Fibroblast of lung (primary cell): ENCODE measurements at regions not wholly inside any gene's neighbourhood (a gene's known extent, or its start where the extent isn't known, plus 50 kb on each side); places are given as distances from the start of the nearest gene placed in this dataset.

Experiments
- DNase-seq, 2 donors: peaks; one replicate each; pipeline versions ENCODE4 v3.0.0 to v3.0.0-alpha.2; 2010; ENCODE audit warnings: low read depth in 2 of 2
- H2AFZ ChIP-seq: 2 replicates; pipeline ENCODE4 v1.5.1; 2012; ENCODE audit warnings: low read length, control low read depth, inconsistent platforms
- H3K27ac ChIP-seq: 2 replicates; pipeline ENCODE4 v1.5.1; 2011; ENCODE audit warnings: low read length, control low read depth; ENCODE audit not compliant: insufficient read depth
- H3K27me3 ChIP-seq: 2 replicates; pipeline ENCODE4 v1.5.1; 2011; ENCODE audit warnings: mild to moderate bottlenecking, low read length; ENCODE audit not compliant: control insufficient read depth, insufficient read depth
- H3K36me3 ChIP-seq: 2 replicates; pipeline ENCODE4 v1.5.1; 2011; ENCODE audit warnings: low read length; ENCODE audit not compliant: control insufficient read depth, insufficient read depth
- H3K4me1 ChIP-seq: 2 replicates; pipeline ENCODE4 v1.5.1; 2011; ENCODE audit warnings: low read length; ENCODE audit not compliant: control insufficient read depth, insufficient read depth; ENCODE audit errors: extremely low read depth
- H3K4me2 ChIP-seq: 2 replicates; pipeline ENCODE4 v1.5.1; 2011; ENCODE audit warnings: low read length, control low read depth; ENCODE audit not compliant: insufficient read depth; ENCODE audit errors: extremely low read depth
- H3K4me3 ChIP-seq, 4 experiments: fragments of 200-600 bp in 1 of 4; sonication (generic) in 1 of 4; replicated peaks in 1 of 4; 2 replicates each; pipeline ENCODE4 v1.5.1; 2011 to 2016; ENCODE audit warnings: low read length in 4 of 4, low read depth in 3 of 4, mild to moderate bottlenecking in 3 of 4, control low read depth in 2 of 4, inconsistent platforms in 1 of 4, mixed read lengths in 1 of 4; ENCODE audit not compliant: insufficient read depth in 1 of 4; ENCODE audit errors: control extremely low read depth in 1 of 4
- H3K79me2 ChIP-seq: 2 replicates; pipeline ENCODE4 v1.5.1; 2012; ENCODE audit warnings: mild to moderate bottlenecking, low read length, inconsistent platforms; ENCODE audit not compliant: control insufficient read depth, insufficient read depth
- H3K9ac ChIP-seq: 2 replicates; pipeline ENCODE4 v1.5.1; 2011; ENCODE audit warnings: mild to moderate bottlenecking, low read length, control low read depth; ENCODE audit not compliant: insufficient read depth
- H3K9me3 ChIP-seq: 2 replicates; pipeline ENCODE4 v1.5.1; 2012; ENCODE audit warnings: low read depth, low read length; ENCODE audit not compliant: control insufficient read depth, insufficient read depth
- H4K20me1 ChIP-seq: 2 replicates; pipeline ENCODE4 v1.5.1; 2011; ENCODE audit warnings: low read length; ENCODE audit not compliant: control insufficient read depth, insufficient read depth; ENCODE audit errors: extremely low read depth
- CTCF ChIP-seq, 2 donors: IDR thresholded peaks in 1 of 2; conservative IDR thresholded peaks in 1 of 2; 1 replicate in 1 of 2; 2 replicates in 1 of 2; pipeline ENCODE4 v1.5.1; 2011 to 2012; ENCODE audit warnings: low read length in 2 of 2, control low read depth in 1 of 2, inconsistent platforms in 1 of 2, low read depth in 1 of 2, mild to moderate bottlenecking in 1 of 2
- EZH2 ChIP-seq: IDR thresholded peaks from 2 replicates; pipeline ENCODE4 v1.5.1; 2012; ENCODE audit warnings: low read length, control low read depth, mild to moderate bottlenecking; ENCODE audit errors: missing control alignments

- Histone ChIP-seq H3K79me2 (no peaks in the 10 kb centered on the region), H3K4me1 (no peaks in the 10 kb centered on the region), H3K27me3 (no peaks in the 10 kb centered on the region), H3K9ac (no peak overlapping the region), H3K27ac (no peak overlapping the region), H3K36me3 (no peaks in the 10 kb centered on the region), H3K4me2 (no peak overlapping the region), H3K4me3 (no peak overlapping the region), H3K9me3 (no peaks in the 10 kb centered on the region), H4K20me1 (no peaks in the 10 kb centered on the region), H2AFZ (no peak overlapping the region)
- TF ChIP-seq EZH2: no peak
- TF ChIP-seq CTCF (conservative IDR thresholded peaks at IDR 0.05 in 1 of 2, IDR thresholded peaks at IDR 0.05 in 1 of 2; ENCODE audit: low read depth in 1 of 2, low read length in 2 of 2): no peak
- no peak for DNase-seq
Measured at GRCh38 chr6:137980777-137981176, 113.7 kb downstream of the TNFAIP3 start.

- Histone ChIP-seq H3K4me1 (no peaks in the 10 kb centered on the region), H3K9me3 (no peaks in the 10 kb centered on the region), H3K36me3 (no peaks in the 10 kb centered on the region), H4K20me1 (no peaks in the 10 kb centered on the region), H3K27me3 (no peaks in the 10 kb centered on the region), H3K9ac (no peak overlapping the region), H3K4me2 (no peak overlapping the region), H3K79me2 (no peaks in the 10 kb centered on the region), H3K27ac (no peak overlapping the region), H3K4me3 (no peak overlapping the region), H2AFZ (no peak overlapping the region)
- DNase-seq: no peak
- TF ChIP-seq CTCF (conservative IDR thresholded peaks at IDR 0.05 in 1 of 2, IDR thresholded peaks at IDR 0.05 in 1 of 2; ENCODE audit: low read depth in 1 of 2, low read length in 2 of 2) (no peak), EZH2 (no peak)
Measured at GRCh38 chr6:137981758-137982157, 114.7 kb downstream of the TNFAIP3 start.

GRCh38 chr6:137982418-137983189, 115.5 kb downstream of the TNFAIP3 start:
- no peak overlapping the region for H3K4me3 ChIP-seq
- no peak overlapping the region for H3K4me2 ChIP-seq
- no peaks in the 10 kb centered on the region for H3K27me3 ChIP-seq
- no peaks in the 10 kb centered on the region for H3K9me3 ChIP-seq
- no peaks in the 10 kb centered on the region for H3K4me1 ChIP-seq
- H2AFZ ChIP-seq: no peak overlapping the region
- TF ChIP-seq EZH2: no peak
- TF ChIP-seq CTCF (conservative IDR thresholded peaks at IDR 0.05 in 1 of 2, IDR thresholded peaks at IDR 0.05 in 1 of 2; ENCODE audit: low read depth in 1 of 2, low read length in 2 of 2): no peak
- no peak for DNase-seq
- no peak overlapping the region for H3K27ac ChIP-seq
- H3K9ac ChIP-seq: no peak overlapping the region
- no peaks in the 10 kb centered on the region for H4K20me1 ChIP-seq
- no peaks in the 10 kb centered on the region for H3K36me3 ChIP-seq
- no peaks in the 10 kb centered on the region for H3K79me2 ChIP-seq
